WTC11 (cell line): ENCODE measurements at regions not wholly inside any gene's neighbourhood (a gene's known extent, or its start where the extent isn't known, plus 50 kb on each side); places are given as distances from the start of the nearest gene placed in this dataset.

ENCODE experiments used
- ATAC-seq: fragments of 200-7000 bp; cut with Tn5 transposase; 2 replicates; pipeline ENCODE4 v1.10.0; 2021; ENCODE audit warnings: mild to moderate bottlenecking, moderate library complexity
- CTCF ChIA-PET: fragments of 300-600 bp; sonication (Branson Sonifier 250); formaldehyde crosslinking; loops from one replicate; lab custom pipeline; 2021; ENCODE audit warnings: antibody characterized with exemption; lab: Charles Lee
- POLR2A ChIA-PET: fragments of 350-600 bp; sonication (Branson Sonifier 250); formaldehyde crosslinking; loops from one replicate; lab custom pipeline; 2021; ENCODE audit warnings: antibody characterized with exemption; lab: Charles Lee
- DNase-seq: peaks from one replicate; pipeline ENCODE4 v3.0.0; 2021; ENCODE audit warnings: low spot score
- H3K27ac Mint-ChIP-seq: 2 replicates; pipeline ENCODE4 v1.8.0; 2021; ENCODE audit warnings: mixed read lengths
- H3K27me3 Mint-ChIP-seq: 2 replicates; pipeline ENCODE4 v1.8.0; 2021; ENCODE audit warnings: low read depth, mild to moderate bottlenecking, moderate library complexity, mixed read lengths
- H3K36me3 Mint-ChIP-seq: 2 replicates; pipeline ENCODE4 v1.8.0; 2021; ENCODE audit warnings: mixed read lengths
- H3K4me1 Mint-ChIP-seq: 2 replicates; pipeline ENCODE4 v1.8.0; 2022; ENCODE audit warnings: mixed read lengths
- H3K4me3 Mint-ChIP-seq: 2 replicates; pipeline ENCODE4 v1.8.0; 2021; ENCODE audit warnings: mild to moderate bottlenecking, moderate library complexity, mixed read lengths
- H3K9me3 Mint-ChIP-seq: 2 replicates; pipeline ENCODE4 v1.8.0; 2021; ENCODE audit warnings: mixed read lengths
- ATF1 ChIP-seq: sonication (generic); formaldehyde crosslinking; IDR thresholded peaks from 2 replicates; pipeline ENCODE4 v1.8.1; 2023; ENCODE audit warnings: mild to moderate bottlenecking, moderate library complexity, missing genetic modification reagents
- CREB1 ChIP-seq: sonication (generic); formaldehyde crosslinking; IDR thresholded peaks from 2 replicates; pipeline ENCODE4 v1.8.0; 2023; ENCODE audit warnings: mild to moderate bottlenecking, missing genetic modification reagents
- E2F5 ChIP-seq: sonication (generic); formaldehyde crosslinking; IDR thresholded peaks from 2 replicates; pipeline ENCODE4 v1.8.1; 2022; ENCODE audit warnings: mild to moderate bottlenecking, moderate library complexity, missing genetic modification reagents
- EMX1 ChIP-seq: fragments of 250-450 bp; sonication (Bioruptor Pico); IDR thresholded peaks from 2 replicates; pipeline ENCODE4 v1.8.0; 2021; ENCODE audit warnings: mild to moderate bottlenecking
- FOXJ3 ChIP-seq: sonication (generic); formaldehyde crosslinking; IDR thresholded peaks from 2 replicates; pipeline ENCODE4 v1.9.0; 2021; ENCODE audit warnings: missing genetic modification reagents, mild to moderate bottlenecking, borderline replicate concordance
- FOXP4 ChIP-seq: sonication (generic); formaldehyde crosslinking; IDR thresholded peaks from 2 replicates; pipeline ENCODE4 v1.8.0; 2022; ENCODE audit warnings: mild to moderate bottlenecking, missing genetic modification reagents
- NFATC4 ChIP-seq: fragments of 250-450 bp; sonication (Bioruptor Pico); IDR thresholded peaks from 2 replicates; pipeline ENCODE4 v1.9.0; 2021; ENCODE audit warnings: mild to moderate bottlenecking
- NFE2L1 ChIP-seq: sonication (generic); formaldehyde crosslinking; IDR thresholded peaks from 2 replicates; pipeline ENCODE4 v1.8.1; 2023; ENCODE audit warnings: missing genetic modification reagents
- PRRX2 ChIP-seq: fragments of 250-450 bp; sonication (Bioruptor Pico); IDR thresholded peaks from 2 replicates; pipeline ENCODE4 v1.8.0; 2021; ENCODE audit warnings: mild to moderate bottlenecking
- TP53 ChIP-seq: sonication (generic); formaldehyde crosslinking; IDR thresholded peaks from 2 replicates; pipeline ENCODE4 v1.8.1; 2023; ENCODE audit warnings: mild to moderate bottlenecking, missing genetic modification reagents
- ZNF232 ChIP-seq: sonication (generic); formaldehyde crosslinking; IDR thresholded peaks from 2 replicates; pipeline ENCODE4 v1.8.0; 2022; ENCODE audit warnings: mild to moderate bottlenecking, missing genetic modification reagents
- ZNF423 ChIP-seq: fragments of 250-450 bp; sonication (Bioruptor Pico); IDR thresholded peaks from 2 replicates; pipeline ENCODE4 v2.1.2; 2022; ENCODE audit warnings: mild to moderate bottlenecking, moderate library complexity
- TF ChIP-seq, protein P1 (sequence below): sonication (generic); formaldehyde crosslinking; IDR thresholded peaks from 2 replicates; pipeline ENCODE4 v1.8.1; 2023; ENCODE audit warnings: mild to moderate bottlenecking, missing genetic modification reagents, moderate library complexity
- TF ChIP-seq, protein P2 (sequence below): sonication (generic); formaldehyde crosslinking; IDR thresholded peaks from 2 replicates; pipeline ENCODE4 v1.8.0; 2023; ENCODE audit warnings: missing genetic modification reagents
- TF ChIP-seq, protein P3 (sequence below): sonication (generic); formaldehyde crosslinking; IDR thresholded peaks from 2 replicates; pipeline ENCODE4 v1.8.1; 2023; ENCODE audit warnings: mild to moderate bottlenecking, missing genetic modification reagents
- TF ChIP-seq, protein P4 (sequence below): fragments of 250-450 bp; sonication (Bioruptor Pico); IDR thresholded peaks from 2 replicates; pipeline ENCODE4 v1.8.0; 2021; ENCODE audit warnings: mild to moderate bottlenecking
- TF ChIP-seq, protein P5 (sequence below): fragments of 250-450 bp; sonication (Bioruptor Pico); IDR thresholded peaks from 2 replicates; pipeline ENCODE4 v1.9.0; 2021; ENCODE audit warnings: mild to moderate bottlenecking

- H3K27me3 Mint-ChIP-seq: no peaks in the 10 kb centered on the region; the same call in 1 of the 2 replicates
- CTCF ChIA-PET: interaction anchor here (1.2 kb wide), 1 partner anchor 830 kb away, joined by 3 read pairs; no protein-coding TSS in a partner anchor
- peaks cover 8% of the 10 kb centered on the region; the same call in 1 of the 2 replicates for H3K9me3 Mint-ChIP-seq
- H3K36me3 Mint-ChIP-seq: no peaks in the 10 kb centered on the region
- ATAC-seq: no peak
- peaks cover 17% of the 10 kb centered on the region for H3K4me1 Mint-ChIP-seq
- DNase-seq: no peak
- no peak overlapping the region for H3K27ac Mint-ChIP-seq
- H3K4me3 Mint-ChIP-seq: no peak overlapping the region
- POLR2A ChIA-PET: no interaction called here
- TF ChIP-seq, protein P1, sequence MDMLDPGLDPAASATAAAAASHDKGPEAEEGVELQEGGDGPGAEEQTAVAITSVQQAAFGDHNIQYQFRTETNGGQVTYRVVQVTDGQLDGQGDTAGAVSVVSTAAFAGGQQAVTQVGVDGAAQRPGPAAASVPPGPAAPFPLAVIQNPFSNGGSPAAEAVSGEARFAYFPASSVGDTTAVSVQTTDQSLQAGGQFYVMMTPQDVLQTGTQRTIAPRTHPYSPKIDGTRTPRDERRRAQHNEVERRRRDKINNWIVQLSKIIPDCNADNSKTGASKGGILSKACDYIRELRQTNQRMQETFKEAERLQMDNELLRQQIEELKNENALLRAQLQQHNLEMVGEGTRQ (CRISPR knock-in tag): no peak
- TF ChIP-seq, protein P2, sequence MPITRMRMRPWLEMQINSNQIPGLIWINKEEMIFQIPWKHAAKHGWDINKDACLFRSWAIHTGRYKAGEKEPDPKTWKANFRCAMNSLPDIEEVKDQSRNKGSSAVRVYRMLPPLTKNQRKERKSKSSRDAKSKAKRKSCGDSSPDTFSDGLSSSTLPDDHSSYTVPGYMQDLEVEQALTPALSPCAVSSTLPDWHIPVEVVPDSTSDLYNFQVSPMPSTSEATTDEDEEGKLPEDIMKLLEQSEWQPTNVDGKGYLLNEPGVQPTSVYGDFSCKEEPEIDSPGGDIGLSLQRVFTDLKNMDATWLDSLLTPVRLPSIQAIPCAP (CRISPR knock-in tag): no peak
- TF ChIP-seq E2F5: no peak
- TF ChIP-seq NFATC4 (CRISPR knock-in tag): no peak
- no peak for TF ChIP-seq PRRX2 (CRISPR knock-in tag)
- TF ChIP-seq NFE2L1: no peak
- TF ChIP-seq FOXP4: no peak
- TF ChIP-seq ATF1: no peak
- TF ChIP-seq, protein P3, sequence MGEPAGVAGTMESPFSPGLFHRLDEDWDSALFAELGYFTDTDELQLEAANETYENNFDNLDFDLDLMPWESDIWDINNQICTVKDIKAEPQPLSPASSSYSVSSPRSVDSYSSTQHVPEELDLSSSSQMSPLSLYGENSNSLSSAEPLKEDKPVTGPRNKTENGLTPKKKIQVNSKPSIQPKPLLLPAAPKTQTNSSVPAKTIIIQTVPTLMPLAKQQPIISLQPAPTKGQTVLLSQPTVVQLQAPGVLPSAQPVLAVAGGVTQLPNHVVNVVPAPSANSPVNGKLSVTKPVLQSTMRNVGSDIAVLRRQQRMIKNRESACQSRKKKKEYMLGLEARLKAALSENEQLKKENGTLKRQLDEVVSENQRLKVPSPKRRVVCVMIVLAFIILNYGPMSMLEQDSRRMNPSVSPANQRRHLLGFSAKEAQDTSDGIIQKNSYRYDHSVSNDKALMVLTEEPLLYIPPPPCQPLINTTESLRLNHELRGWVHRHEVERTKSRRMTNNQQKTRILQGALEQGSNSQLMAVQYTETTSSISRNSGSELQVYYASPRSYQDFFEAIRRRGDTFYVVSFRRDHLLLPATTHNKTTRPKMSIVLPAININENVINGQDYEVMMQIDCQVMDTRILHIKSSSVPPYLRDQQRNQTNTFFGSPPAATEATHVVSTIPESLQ (CRISPR knock-in tag): no peak
- TF ChIP-seq TP53 (CRISPR knock-in tag): no peak
- TF ChIP-seq, protein P4, sequence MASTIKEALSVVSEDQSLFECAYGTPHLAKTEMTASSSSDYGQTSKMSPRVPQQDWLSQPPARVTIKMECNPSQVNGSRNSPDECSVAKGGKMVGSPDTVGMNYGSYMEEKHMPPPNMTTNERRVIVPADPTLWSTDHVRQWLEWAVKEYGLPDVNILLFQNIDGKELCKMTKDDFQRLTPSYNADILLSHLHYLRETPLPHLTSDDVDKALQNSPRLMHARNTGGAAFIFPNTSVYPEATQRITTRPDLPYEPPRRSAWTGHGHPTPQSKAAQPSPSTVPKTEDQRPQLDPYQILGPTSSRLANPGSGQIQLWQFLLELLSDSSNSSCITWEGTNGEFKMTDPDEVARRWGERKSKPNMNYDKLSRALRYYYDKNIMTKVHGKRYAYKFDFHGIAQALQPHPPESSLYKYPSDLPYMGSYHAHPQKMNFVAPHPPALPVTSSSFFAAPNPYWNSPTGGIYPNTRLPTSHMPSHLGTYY (CRISPR knock-in tag): no peak
- no peak for TF ChIP-seq ZNF232
- no peak for TF ChIP-seq EMX1
- TF ChIP-seq ZNF423 (CRISPR knock-in tag): no peak
- TF ChIP-seq FOXJ3 (CRISPR knock-in tag): no peak
- TF ChIP-seq, protein P5, sequence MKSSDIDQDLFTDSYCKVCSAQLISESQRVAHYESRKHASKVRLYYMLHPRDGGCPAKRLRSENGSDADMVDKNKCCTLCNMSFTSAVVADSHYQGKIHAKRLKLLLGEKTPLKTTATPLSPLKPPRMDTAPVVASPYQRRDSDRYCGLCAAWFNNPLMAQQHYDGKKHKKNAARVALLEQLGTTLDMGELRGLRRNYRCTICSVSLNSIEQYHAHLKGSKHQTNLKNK (CRISPR knock-in tag): no peak
- TF ChIP-seq CREB1: no peak
Measured at GRCh38 chr2:12177455-12178288, 431.2 kb downstream of the LPIN1 start.
